Fibroblast of skin of left quadriceps (primary cell): ENCODE measurements at regions not wholly inside any gene's neighbourhood (a gene's known extent, or its start where the extent isn't known, plus 50 kb on each side); places are given as distances from the start of the nearest gene placed in this dataset.
A peak's percentile ranks its signal among the peaks of the same experiment; 100 is the strongest.

Source experiments
- DNase-seq, 2 experiments: peaks; one replicate each; pipeline ENCODE4 v3.0.0-alpha.2; 2013; ENCODE audit warnings: low read depth in 2 of 2

- DNase-seq: peak in 1 of 2 experiments; percentile 3
Measured at GRCh38 chr1:110765640-110766335, 91.0 kb upstream of the KCNA3 start.

DNA sequence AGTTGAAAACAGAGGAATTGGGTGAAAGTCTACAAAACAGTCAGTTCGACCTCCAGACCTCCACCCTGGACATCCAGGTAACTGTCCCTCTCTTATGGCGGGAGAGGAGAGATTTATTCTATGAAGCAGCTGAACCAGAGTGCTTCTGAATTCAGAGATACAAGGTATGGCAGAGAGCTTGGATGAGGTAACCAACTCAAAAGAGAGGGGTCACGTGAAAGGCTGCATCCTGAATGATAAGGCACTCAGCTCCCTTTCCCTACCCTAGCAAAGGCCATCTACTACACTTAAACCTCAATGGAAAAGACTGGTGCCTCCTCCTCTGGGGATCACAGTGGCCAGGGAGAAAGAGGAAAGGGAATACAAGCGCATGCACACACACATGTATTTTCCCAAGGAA lies 88.4 kb upstream of the KCNA3 start:
- no peak for DNase-seq

DNA sequence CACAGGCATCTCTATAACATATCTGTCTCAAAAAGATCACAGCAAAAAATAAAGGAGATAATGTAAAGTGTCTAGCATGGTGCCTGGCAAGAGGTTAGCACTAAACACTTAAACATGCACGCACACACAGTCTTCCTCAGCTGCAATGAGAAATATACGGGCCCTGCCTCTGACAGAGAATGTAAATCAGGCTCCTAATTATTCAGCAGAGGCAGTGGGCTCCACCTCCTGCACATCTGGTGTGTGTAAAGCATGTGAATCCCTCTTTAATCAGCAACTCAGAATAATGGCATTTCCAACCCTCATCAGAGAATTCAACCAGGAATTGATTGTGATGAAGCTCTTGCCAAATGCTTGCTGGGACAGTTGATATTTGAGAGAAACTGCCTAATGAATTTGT lies 85.6 kb upstream of the KCNA3 start:
- DNase-seq: no peak

DNA sequence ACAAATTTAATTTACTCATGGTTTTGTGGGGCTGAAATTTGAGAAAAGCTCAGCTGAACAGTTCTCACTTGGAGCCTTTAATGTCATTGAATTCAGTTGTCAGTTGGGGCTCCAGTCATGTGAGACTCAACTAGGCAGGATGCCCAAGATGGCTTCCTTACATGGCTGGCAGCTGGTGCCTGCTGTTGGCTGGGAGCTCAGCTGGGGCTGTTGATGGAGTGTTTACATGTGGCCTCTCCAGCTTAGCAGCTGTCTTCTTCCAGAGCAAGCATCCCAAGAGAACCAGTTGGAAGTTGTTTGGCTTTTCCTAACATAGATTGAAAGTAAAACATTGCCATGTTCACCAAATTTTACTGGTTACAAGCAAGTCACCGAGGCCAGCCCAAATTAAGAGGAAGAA lies 81.8 kb upstream of the KCNA3 start:
- no peak for DNase-seq

- DNase-seq: no peak
Measured at GRCh38 chr1:110752941-110753725, 78.4 kb upstream of the KCNA3 start.

DNA sequence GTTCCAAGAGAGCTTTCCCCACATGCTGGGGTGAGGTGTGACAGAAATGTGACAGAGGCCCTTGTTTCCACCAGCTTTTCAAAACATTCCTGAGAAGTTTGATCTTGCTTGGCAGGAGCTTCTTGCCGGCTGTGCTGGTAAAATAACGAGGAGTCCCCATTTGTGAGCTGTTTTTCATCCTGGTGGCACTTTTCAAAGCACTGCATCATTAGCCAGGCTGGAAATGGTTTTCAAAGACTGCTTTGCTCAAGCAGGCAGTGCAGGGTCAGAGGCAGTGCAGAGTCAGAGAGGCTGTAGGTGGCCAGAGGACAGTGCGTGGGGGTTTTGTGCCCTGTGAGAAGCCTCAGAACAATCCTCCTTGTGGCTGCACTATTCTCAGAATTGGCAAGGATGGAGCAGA lies 75.8 kb upstream of the KCNA3 start:
- no peak for DNase-seq

GRCh38 chr1:110749960-110750359 lies 75.2 kb upstream of the KCNA3 start:
- no peak for DNase-seq

DNA sequence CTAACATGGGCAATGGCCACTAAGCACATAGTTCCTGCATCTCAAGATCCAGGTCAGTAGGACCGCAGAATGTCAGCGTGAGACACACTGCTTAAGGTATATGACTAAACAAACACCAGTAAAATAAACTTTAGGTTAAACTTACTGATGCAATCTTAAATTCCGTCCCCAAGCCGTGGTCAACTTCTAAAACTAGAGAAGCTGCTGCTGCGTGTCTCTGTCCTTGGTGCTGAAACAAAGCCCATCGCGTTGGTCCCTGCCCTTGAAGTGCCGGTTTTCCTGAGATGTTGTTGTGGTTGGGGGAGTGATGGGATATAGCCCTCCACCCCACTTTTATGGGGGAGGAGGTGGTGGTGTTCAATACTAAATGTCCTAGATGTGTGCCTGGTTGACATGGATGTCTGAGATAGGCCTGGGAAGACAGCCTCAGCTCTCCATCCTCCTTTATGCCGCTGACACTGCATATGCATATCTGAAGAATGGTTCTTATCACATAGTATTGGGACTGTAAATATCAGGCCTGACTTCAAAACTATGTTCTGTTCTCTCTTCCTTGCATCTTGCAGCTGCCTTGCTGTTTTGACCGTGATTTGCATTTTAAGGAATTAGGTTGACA lies 72.0 kb upstream of the KCNA3 start:
- peak; percentile 8 to 16 for DNase-seq

DNA sequence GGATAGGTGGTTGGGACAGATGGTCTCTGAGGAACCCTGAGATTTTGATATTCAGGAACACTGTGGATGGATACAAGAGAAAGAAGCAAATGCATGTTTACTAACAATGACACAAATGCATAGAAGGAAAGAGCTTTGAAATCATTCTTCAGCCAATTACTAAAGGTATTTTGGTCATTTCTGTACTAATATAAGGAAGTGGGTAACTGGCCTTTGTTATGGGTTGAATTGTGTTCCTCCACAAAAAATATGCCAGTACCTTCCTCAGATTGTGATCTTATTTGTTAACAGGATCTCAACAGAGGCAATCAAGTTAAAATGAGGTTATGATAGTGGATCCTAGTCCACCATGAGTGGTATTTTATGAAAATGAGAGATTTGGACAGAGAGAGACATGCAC lies 68.7 kb upstream of the KCNA3 start:
- DNase-seq: no peak

- no peak for DNase-seq
Measured at GRCh38 chr1:110736900-110737605, 62.3 kb upstream of the KCNA3 start.

- no peak for DNase-seq
Measured at GRCh38 chr1:110734133-110734680, 59.5 kb upstream of the KCNA3 start.

DNA sequence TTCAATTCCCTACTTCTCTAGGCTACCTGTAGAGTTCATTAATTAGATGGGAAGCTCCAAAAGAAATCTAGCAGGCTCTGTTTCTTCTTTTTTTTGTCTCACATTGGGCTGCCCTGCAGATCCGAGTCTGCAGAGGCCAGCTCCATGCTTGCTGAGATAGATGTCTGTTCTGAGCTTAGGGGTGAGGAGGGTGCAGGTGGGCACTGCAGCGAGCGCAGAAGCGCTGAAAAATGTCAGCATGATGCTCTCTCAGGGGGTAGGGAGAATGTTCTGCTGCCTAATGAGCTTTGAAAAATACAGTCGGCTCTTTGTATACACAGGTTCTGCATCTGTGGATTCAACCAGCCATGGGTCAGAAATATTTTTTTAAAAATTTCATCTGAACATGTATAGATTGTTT lies 56.8 kb upstream of the KCNA3 start:
- no peak for DNase-seq

DNA sequence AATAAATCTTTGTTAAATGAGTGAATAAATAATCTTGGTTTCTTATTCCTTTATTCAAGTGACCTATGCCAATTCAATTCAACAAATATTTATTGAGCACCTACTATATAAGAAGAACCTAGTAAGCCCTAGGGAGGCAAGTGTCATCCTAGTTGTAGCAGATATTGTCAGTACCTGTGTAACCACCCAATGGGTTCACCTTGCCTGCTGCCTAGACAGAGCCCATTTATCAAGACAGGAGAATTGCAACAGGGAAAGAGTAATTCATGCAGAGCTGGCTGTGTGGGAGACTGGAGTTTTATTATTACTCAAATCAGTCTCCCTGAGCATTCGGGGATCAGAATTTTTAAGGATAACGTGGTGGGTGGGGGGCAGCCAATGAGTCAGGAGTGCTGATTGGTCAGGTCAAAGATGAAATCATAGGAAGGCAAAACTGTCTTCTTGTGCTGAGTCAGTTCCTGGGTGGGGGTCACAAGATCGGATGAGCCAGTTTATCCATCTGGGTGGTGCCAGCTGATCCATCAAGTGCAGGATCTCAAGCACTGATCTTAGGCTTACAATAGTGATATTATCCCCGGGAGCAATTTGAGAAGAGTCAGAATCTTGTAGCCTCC lies 53.8 kb upstream of the KCNA3 start:
- DNase-seq: no peak

DNA sequence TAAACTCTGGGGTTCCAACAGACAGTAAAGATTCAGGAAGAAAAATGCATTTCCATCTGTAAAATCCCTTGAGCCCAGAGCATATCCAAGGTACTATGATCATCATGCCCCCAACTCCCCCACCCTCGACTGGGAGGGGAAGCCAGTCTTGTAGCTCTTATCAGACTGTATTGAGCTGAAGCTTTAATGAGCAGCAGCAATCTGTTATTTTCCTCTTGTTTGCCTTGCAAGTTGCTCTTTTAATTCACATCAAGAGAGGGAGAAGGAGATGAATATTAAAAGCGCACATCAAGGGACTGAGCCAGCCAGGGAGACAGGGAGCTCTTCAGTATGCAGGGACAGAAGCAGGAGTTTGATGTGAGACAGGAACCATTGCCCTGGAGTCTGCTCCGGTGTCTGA lies 52.5 kb upstream of the KCNA3 start:
- no peak for DNase-seq

DNA sequence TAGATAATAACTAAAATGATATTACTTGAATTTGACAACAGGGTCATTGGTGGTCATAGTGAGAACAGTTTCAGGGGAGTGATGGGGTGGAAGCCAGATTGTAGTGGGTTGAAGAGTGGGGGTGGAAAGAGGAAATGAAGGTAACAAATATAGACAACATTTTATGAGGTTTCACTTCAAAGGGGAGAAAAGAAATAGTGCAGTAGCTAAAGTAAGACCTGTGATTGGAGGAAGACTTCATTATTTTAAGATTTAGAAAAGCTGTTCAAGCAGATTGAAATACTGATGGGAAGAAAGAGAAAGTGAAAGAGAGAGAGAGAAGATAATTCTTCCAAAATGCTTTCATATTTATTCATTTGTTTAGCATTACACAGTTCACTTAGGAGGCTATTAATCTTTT lies 52.0 kb upstream of the KCNA3 start:
- no peak for DNase-seq
